ENCODE measurements at regions not wholly inside any gene's neighbourhood (a gene's known extent, or its start where the extent isn't known, plus 50 kb on each side); places are given as distances from the start of the nearest gene placed in this dataset.

DNA sequence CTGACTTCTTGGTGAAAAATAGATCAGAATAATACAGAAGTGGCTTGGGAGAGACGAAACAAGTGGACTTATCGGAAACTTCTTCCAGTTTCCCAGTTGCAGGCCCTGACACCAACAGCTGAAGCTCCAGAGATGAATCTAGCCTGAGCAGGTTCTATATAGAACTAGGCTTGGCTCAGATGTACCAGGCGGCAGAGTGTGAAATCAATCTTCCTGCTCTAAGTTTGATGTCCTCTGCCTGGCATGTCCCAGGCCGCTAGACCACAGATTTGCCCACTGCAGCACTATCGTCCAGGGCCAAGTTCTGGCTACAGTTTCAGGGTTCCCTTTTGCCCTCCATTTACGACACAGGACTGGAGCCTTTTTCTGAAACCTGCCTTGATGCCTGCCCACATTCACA is 91.3 kb upstream of the PLEKHA5 start (continued):
- TF ChIP-seq CTBP2 (IDR thresholded peaks at IDR 0.05; ENCODE audit: borderline replicate concordance, insufficient read depth, insufficient read length, low read length) (no peak), TAF7 (optimal IDR thresholded peaks at IDR 0.05; ENCODE audit: borderline replicate concordance, low read depth, low read length) (no peak), CBX8 (IDR thresholded peaks at IDR 0.05; ENCODE audit: borderline replicate concordance, low read depth, low read length) (no peak), HDAC6 (IDR thresholded peaks at IDR 0.05; ENCODE audit: low read depth, low read length) (no peak), CEBPB (IDR thresholded peaks at IDR 0.05; ENCODE audit: low read depth, low read length) (no peak), SUZ12 (IDR thresholded peaks at IDR 0.05; ENCODE audit: low read length) (no peak)

Measured in H1 (cell line).